HG03175 (cell line): ENCODE measurements at regions not wholly inside any gene's neighbourhood (a gene's known extent, or its start where the extent isn't known, plus 50 kb on each side); places are given as distances from the start of the nearest gene placed in this dataset.

Source experiments
- ATAC-seq: cut with Tn5 transposase; IDR thresholded peaks from one replicate; pipeline ENCODE4 v1.9.1; 2021; ENCODE audit warnings: mild to moderate bottlenecking, moderate library complexity; ENCODE audit not compliant: unreplicated experiment

DNA sequence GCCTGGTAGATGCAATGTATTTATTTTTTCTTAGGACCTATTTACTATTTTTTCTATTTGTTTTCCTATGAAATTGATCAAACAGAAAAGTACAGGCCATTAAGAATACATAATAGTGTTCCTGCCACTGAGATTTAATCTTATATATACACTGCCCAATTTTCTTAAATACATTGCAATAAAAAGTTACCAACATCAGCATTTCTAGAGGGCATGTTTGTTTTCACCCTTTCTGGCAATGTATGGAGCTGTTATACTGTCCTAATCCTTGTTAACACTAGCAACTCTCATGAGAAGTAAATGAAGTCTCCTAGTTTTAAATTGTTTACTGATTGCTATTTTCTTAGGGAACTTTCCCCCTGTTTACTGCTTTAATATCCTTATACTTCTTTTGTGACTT is 359.1 kb upstream of the SEMA3A start:
- no peak for ATAC-seq

DNA sequence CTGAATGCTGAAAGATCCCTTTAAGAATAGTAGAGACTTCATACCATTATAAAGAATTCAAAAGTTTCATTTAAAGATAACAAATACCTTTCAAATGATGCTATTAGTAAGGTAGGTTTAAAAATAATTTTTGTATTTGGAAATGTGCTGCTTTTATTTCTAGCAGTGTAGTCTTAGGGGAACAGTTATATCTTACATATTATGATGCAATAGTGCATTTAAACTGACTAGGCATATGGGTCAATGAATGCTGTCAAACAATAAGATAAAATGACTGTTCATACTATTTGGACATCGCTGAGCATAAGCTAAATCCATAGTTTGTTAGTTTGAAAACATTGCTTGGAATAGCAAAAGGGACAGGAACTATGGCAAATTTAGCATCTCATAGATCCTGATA is 354.8 kb upstream of the SEMA3A start:
- no peak for ATAC-seq

DNA sequence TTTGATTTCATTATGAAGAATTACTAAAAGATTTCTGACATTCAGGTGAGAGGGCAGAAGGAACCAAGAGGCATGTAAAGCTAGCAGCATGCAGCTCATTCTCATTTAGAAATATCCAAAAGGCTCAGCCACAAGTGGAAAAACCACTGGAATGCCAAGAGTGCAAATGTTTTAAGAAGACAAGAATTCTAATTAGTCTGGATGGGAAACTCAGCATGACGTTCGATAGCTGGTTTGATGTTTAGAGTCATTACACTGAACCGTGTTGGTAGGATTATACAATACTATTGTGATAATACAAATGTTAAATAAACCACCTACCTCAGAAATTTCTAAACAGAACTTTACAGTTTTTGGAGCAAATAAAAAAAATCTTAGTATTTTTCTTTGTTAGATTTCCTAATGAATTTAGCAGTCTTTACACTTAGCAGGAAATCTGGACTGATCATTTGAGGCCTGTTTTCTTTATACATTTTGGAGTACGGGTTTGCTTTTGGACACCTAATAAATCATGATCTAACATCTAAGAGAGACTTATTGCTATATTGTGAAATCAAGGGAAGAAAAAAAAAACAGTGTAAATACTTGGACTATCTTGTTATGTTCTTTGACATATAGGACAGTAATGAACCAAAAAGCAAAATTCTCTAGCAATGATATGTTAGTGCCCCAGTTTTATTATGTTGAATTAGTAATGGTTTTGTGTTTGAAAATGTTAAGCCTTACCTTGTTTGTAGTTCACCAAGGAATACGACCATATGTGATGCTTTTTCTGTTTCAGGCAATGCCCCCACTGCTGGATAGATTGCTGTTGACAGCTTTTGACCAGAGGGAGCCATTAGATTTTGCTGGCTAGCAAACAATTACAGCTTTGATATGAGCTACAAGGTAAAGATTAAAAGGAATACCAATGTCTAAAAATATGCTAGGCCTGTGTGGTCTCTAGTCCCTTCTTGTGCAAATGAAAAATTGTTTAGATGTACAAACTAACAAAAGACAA is 354.1 kb upstream of the SEMA3A start:
- ATAC-seq: no peak

DNA sequence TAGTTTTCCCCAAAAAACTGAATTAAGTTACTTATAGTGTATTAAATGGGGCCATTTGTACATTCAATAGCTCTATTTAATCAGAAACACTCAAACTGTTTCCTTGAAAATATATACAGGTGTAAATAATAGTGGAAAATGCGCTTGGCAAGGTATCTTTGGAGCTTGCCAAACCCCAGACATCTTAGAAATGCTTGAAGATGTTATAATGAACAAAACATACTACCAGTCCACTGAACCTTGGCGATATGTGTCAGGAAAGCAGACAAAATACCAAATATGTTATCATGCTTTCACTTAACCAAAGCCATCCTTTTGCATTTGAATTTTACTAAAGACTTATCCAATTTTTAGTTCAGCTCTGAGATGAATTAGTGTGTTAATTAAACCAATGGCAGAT is 352.7 kb upstream of the SEMA3A start:
- ATAC-seq: no peak

DNA sequence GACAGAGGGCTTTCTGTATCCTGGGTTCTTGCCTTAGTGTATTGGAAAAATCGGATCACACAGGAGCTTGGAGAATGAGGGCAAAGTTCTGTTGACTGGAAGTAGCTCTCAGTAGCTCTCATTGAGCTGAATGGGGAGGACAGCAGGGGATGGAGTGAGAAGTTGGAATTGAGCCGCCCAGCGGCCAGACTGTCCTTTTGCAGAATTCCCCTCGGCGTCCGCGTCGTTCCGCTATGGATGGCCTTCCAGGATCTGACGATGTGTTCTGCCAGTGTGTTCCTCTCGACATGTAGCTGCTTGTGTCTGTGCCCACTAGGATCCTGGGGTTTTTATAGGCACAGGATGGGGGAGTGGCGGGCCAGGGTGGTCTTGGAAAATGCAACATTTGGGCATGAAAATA is 351.8 kb upstream of the SEMA3A start:
- ATAC-seq: no peak

DNA sequence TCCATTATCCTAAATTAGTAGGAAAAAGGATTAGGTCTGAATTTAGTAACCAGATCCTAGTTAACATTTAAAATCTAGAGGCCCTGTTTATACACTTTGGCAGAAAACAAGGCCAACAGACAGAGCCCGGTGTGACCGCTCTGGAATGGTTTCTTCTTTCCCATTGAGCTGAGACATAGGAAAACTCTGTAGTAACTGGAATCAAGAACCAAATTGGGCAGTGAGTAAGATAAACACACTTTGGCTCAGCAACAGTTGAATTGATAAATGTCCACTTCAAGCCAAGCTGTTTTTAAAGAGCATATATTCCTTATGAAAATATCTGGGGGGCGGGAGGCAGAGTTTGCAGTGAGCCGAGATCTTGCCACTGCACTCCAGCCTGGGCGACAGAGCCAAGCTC is 343.7 kb upstream of the SEMA3A start:
- no peak for ATAC-seq

DNA sequence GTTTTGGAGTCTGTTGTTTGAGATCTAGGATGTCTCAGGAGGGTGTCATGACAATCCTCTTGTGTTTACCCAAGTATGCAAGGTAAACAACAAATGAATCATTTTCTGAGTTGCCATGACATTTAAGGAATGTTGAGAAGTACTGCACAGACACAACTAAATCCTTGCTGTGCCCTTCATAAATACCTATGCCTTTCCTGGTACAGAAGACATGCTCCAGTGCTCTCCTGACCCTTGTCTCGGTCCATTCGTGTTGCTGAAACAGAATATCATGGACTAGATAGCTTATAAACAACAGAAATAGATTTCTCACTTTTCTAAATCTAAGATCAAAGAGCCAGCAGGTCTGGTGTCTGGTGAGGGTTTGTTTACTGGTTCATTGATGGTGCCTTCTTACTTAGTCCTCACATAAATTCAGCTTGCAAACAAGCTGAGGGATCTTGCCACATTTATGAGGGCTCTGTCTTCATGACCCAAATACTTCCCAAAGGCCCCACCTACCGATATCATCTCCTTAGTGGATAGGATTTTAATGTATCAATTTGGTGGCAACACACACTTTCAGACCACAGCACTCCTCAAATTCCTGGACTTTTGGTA is 341.8 kb upstream of the SEMA3A start:
- no peak for ATAC-seq

DNA sequence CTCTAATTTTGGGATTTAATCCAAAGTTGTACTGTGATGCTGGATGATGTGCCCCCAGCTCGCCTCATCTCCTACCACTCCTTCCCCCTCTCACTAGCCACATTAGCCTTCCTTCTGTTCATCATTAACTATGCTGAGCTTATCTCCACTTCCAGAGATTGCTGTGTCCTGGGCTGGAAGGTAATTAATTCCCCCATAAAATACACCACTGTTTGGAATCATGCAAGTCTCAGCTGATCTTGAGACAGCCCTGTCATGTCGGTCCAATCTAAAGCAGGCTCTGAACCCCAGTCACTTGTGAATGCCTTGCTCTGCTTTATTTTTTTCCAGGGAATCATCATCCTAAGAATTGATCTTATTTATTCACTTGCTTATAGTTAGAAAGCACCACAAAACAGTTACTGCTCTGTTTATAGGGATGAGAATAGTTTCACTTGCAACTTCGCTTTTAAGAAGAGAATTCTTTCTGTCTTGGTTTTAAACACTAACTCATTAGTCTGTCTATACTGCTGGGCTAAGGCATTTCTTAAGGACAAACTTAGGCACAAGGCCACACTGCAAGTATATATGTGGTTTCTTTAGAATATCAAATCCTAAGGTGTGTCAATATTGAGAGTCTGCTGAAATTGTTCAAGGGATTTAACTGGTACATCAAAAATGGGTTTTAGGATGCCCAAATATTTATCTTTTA is 341.1 kb upstream of the SEMA3A start:
- no peak for ATAC-seq

DNA sequence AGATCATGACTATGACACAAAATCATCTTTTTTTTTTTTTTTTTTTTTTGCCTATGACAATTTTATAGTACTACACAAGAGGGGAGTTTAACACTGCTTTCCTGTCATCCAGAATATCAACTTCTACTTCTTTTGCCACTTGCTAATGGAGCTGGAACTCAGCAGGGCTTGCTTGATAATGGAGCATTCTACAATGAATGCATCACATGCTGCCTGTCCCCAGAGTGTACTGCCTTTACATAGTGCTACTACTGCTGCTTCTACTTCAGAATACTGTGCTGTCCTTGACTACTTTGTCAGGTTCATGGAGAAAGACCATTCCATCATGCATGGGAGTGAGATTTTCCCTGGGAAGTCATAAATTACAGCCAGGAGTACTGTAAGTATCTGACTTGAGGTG is 338.6 kb upstream of the SEMA3A start:
- no peak for ATAC-seq

DNA sequence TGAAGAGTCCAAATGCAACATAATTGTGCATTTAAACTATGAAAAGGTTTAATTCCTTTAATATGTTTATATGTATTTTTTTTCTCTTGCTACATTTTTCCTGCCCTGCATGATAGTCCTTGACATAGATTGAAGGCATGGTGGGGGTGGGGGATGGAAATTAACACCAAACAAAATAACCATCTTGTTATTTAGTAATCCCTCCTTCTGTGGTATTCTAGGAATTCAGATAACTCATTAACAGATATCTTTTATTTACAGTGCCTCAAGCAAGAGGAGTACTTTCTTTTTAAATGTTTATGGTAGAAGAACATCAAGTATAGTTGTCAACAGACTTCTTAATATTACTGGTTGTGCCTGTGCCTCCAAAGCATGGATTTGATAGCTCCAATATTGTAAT is 337.6 kb upstream of the SEMA3A start:
- ATAC-seq: no peak

DNA sequence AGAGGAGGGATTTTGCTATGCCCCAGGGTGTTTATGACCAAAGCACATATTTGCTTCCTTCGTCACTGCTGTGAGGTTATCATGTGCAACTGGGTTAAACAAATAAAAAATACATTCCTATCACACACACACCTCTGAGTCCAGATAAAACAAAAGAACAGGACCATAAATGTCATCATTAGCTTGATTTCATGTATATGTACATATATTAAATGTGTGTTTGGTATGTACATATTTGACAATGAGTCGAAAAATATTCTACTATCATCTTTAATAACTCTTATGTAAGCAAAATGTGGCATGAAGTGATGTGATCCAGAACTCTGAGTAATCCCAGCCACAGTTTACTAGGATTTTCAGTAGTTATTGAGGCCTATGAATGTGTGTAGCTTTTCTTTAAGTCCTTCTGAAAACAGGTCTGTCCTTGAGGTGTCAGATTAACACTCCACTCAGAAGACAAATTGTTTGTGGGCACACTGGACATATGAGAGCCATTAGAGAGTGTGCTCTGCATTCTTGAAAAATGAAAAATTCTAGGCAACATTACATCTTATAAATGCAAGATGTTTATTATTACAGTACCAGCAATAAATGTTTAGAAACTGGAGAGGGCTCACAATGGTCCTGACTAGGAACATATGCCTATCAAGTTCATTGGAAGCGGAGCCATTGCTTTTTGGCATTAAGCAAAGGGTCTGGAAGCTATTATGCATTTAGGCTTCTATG is 335.1 kb upstream of the SEMA3A start:
- ATAC-seq: no peak

DNA sequence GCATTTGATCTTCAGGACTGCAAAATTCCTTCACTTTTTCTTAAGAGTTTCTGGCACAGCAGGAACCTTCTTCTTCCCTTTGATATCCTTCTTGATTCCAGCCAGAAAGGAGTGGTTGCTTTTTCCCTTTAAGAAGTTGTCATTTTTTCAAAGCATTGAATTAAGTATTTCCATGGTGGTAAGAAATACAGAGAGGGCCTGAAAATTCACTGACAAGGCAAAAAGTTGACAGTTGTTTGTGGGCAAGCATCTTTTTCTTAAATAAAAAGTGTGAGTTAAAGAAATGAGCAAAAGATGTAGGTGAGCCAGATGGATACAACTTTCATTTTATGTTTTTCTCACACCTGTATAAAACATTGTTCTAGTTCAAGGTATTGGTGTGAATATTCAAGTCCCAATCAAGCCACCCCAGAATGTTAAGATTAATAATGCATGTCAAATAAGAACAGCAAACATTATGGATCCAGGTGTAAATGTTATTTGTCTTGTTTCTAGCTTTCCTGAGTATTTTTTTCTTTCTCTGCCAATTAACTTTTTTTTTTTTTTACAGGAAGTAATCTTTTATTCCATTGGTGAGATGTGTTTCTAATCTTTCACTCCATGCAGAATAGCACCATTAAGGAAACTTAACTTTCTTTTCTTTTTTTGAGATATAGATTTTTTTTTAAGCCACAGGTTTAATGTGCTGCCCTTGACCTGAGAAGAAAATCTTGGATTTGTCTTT is 334.3 kb upstream of the SEMA3A start:
- no peak for ATAC-seq

DNA sequence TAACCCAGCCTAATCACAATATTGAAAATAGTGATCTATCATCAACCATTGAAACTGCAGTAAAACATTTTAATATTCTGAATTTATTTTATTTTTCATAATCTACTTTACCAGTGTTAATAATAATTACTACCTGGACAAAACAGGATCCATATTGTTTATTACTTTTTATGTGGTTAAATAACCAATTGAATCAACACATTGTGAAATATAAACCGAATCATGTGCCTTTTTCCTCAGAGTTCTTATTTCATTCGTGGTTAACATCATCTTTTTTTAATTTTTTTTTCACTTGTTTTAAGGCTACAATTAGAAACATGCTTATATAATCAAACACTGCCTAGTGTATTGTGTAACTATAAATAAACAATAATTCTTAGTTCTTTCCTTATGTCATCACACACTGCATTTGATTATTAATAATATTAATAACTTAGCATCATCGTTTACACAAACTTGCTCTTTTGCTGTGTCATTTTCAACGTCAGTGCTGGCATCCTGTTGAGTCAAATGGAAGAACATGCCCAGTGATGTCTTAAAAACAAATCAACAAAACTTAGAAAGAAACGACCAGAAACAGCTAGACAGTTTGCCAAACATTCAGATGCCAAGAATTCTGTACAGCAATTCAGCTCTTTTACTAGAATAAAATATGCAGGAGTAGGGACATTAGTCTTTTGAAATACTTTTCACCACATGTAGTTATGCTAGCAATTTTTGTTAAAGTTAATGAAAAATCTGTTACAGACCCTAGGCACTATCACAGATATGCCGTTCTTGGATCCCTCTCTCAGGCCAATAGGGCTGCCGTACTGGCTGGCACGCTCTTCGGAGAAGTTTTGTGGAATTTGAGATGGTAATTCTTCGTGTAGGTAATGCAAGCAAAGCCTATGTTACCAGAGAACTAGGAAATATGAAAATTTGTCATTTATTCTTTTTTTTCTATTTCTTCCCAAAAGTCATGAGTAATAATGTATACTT is 330.4 kb upstream of the SEMA3A start:
- no peak for ATAC-seq

DNA sequence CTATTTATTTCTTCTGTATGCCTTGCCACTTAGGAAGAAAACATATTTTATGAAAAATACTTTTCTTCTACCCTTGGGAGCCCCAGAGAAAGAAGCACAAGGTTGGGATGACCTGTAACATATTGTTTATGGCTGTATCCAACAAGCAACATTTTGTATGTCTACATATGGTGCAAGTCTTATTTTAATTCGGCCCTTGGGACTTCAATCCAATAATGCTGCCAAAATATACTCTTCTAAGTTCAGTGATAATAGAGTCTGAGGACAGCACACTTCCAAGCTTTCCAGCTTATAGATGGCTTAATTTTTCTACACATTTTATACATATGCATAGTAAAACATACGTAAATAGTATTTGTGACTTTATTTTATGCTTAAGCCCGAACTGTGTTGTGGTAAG is 318.5 kb upstream of the SEMA3A start:
- no peak for ATAC-seq

DNA sequence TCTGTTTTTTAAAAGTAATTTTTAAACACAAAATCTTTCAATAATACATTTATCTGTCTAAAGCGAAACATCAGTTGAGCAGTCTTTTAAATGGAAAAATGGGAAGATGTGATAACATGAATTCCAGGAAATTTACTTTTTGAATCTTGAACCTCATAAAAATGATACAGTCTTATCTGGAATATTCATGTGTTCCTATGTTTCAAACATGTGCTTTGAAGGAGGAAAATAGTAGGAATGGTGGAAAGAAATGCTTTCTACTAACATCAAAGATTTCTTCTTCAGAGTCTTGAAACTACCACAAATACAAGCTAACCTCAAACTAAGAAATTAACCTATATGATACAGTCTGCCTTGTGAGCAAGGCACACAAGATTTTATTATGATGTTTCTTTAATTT is 317.5 kb upstream of the SEMA3A start:
- ATAC-seq: no peak

DNA sequence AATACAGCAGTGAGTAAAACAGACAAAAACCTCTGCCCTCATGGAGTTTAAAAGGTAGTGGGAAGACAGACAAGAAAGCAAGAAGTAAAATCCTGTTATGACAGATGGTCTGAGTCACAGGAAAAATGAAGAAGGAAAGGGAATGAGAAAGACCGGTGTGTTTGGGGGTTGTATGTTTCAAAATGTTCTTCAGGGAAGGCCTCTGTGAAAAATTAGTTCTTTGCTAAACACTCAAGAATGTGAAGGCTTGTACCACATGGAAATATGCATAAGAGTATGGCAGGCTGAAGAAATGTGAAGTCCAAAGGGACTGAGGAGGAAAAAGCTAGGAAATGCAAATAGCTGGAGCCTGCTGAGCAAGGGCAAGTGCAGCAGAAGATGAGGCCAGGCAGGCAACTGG is 315.9 kb upstream of the SEMA3A start:
- ATAC-seq: no peak

DNA sequence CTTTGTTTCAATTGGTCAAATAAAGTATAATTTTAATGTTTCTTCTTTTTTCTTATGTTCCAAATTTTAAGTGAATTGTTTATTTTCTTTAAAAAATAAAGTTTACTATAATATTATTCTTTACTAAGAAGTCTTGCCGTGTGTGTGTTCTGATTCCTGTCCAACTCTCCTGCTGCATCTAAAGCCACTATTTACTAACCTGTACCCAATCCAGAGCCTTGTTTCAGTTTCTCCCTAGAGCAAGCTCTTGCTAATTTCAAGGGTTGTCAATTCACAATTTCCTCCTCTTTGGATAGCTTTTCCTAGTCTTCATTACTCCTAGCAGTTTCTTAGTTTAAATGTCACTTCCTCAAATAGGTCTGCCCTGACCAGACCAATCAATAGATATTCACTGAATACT is 314.9 kb upstream of the SEMA3A start:
- no peak for ATAC-seq

DNA sequence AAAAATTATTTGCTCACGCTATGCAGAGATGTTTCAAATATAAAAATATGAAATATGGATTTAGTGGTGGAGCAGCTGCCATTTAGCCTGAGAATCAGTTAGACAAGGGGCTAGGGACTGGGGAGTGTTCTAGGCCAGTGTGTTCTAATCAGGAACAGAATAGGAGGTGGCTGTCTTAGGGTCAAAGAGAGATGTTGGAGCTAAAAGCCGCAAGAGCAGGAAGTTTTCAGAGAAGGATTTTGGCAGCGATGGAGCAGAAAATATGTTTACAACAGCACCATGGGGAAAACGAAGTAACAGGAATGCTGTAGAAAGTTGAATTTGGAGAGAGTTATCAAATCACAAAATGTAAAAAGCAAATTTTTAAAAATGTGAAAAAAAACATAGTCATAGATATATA is 314.0 kb upstream of the SEMA3A start:
- no peak for ATAC-seq

DNA sequence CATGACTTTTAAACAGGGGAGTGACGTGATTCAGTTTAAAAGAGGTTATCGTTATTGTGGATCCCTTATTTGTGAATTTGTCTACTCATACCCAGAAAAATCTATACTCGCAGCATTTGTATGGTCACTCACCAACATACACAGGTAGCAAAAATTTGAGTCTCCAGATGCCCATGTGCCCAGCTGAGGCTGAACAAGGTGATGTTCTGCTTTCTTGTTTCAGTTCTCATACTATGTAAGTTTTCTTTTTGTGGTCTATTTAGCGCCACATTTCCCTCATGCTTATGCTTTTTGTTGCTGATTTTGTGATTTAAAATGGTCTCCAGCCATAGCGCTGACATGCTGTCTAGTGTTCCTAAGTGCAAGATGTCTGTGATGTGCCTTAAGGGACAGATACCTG is 312.9 kb upstream of the SEMA3A start:
- ATAC-seq: no peak
